GM23338 (cell line): ENCODE measurements at regions not wholly inside any gene's neighbourhood (a gene's known extent, or its start where the extent isn't known, plus 50 kb on each side); places are given as distances from the start of the nearest gene placed in this dataset.

ENCODE experiments used
- ATAC-seq: fragments of 200-7000 bp; cut with Tn5 transposase; 3 replicates; pipeline ENCODE4 v1.9.1; 2020
- DNase-seq: peaks from one replicate; pipeline ENCODE4 v3.0.0-alpha.2; 2015; ENCODE audit warnings: low spot score
- H2AFZ ChIP-seq: fragments of 200-600 bp; sonication (generic); 2 replicates; pipeline ENCODE4 v1.8.0; 2016; ENCODE audit warnings: antibody characterized with exemption, mild to moderate bottlenecking, moderate library complexity
- H3F3A ChIP-seq: fragments of 200-600 bp; sonication (generic); replicated peaks from 2 replicates; pipeline ENCODE4 v1.8.0; 2017; ENCODE audit warnings: antibody characterized with exemption, mixed run types, low read depth
- H3K27ac ChIP-seq: fragments of 200-600 bp; sonication (generic); 2 replicates; pipeline ENCODE4 v1.6.1; 2016; ENCODE audit warnings: low read depth
- H3K27me3 ChIP-seq: fragments of 200-600 bp; sonication (generic); 2 replicates; pipeline ENCODE4 v1.8.0; 2016; ENCODE audit warnings: mild to moderate bottlenecking, mixed run types, moderate library complexity; ENCODE audit not compliant: insufficient read depth
- H3K36me3 ChIP-seq: fragments of 200-600 bp; sonication (generic); 2 replicates; pipeline ENCODE4 v1.8.0; 2016; ENCODE audit warnings: mild to moderate bottlenecking; ENCODE audit not compliant: insufficient read depth
- H3K4me1 ChIP-seq: fragments of 200-600 bp; sonication (generic); 2 replicates; pipeline ENCODE4 v1.8.0; 2016; ENCODE audit warnings: mild to moderate bottlenecking, moderate library complexity; ENCODE audit not compliant: insufficient read depth
- H3K4me2 ChIP-seq: fragments of 200-600 bp; sonication (generic); 2 replicates; pipeline ENCODE4 v1.7.1; 2017; ENCODE audit warnings: mixed run types
- H3K4me3 ChIP-seq: fragments of 200-600 bp; sonication (generic); 2 replicates; pipeline ENCODE4 v1.6.1; 2016; ENCODE audit warnings: mixed run types
- H3K79me2 ChIP-seq: fragments of 200-600 bp; sonication (generic); replicated peaks from 2 replicates; pipeline ENCODE4 v1.8.0; 2017; ENCODE audit warnings: mild to moderate bottlenecking; ENCODE audit not compliant: insufficient read depth
- H3K9me2 ChIP-seq: fragments of 200-600 bp; sonication (generic); 2 replicates; pipeline ENCODE4 v1.8.0; 2017; ENCODE audit not compliant: insufficient read depth
- H4K20me1 ChIP-seq: fragments of 200-600 bp; sonication (generic); replicated peaks from 2 replicates; pipeline ENCODE4 v1.8.0; 2017; ENCODE audit warnings: mild to moderate bottlenecking; ENCODE audit not compliant: insufficient read depth
- H3K27ac Mint-ChIP-seq: 2 replicates; pipeline ENCODE4 v1.8.0; 2020; ENCODE audit warnings: inconsistent platforms, mild to moderate bottlenecking, moderate library complexity, mixed read lengths
- H3K27me3 Mint-ChIP-seq: 3 replicates; pipeline ENCODE4 v1.8.0; 2022; ENCODE audit warnings: low read depth, mild to moderate bottlenecking, moderate library complexity, mixed read lengths, inconsistent platforms; ENCODE audit not compliant: insufficient read depth, poor library complexity
- H3K36me3 Mint-ChIP-seq: 3 replicates; pipeline ENCODE4 v1.8.0; 2021; ENCODE audit warnings: low read depth, mild to moderate bottlenecking, inconsistent platforms, moderate library complexity, mixed read lengths
- H3K4me1 Mint-ChIP-seq: 3 replicates; pipeline ENCODE4 v1.8.0; 2020; ENCODE audit warnings: mild to moderate bottlenecking, inconsistent platforms, mixed read lengths
- H3K4me3 Mint-ChIP-seq: 3 replicates; pipeline ENCODE4 v1.8.0; 2021; ENCODE audit warnings: moderate library complexity, mild to moderate bottlenecking, inconsistent platforms, mixed read lengths
- H3K9me3 Mint-ChIP-seq: 3 replicates; pipeline ENCODE4 v1.8.0; 2020; ENCODE audit warnings: moderate library complexity, mild to moderate bottlenecking, inconsistent platforms, mixed read lengths
- CREB1 ChIP-seq: fragments of 250-450 bp; sonication (Bioruptor Pico); IDR thresholded peaks from 2 replicates; pipeline ENCODE4 v1.5.0; 2020; ENCODE audit warnings: low read depth, mild to moderate bottlenecking, moderate library complexity
- CTCF ChIP-seq, 2 experiments: fragments of 200-600 bp in 1 of 2; sonication (generic) in 1 of 2; conservative IDR thresholded peaks; 2 replicates each; pipeline versions ENCODE4 v1.5.1 to v1.6.1; 2016 to 2017; ENCODE audit warnings: antibody characterized with exemption in 2 of 2, low read depth in 2 of 2, mild to moderate bottlenecking in 2 of 2, moderate library complexity in 1 of 2
- ETS1 ChIP-seq: IDR thresholded peaks from 2 replicates; pipeline ENCODE4 v1.6.1; 2016; ENCODE audit warnings: antibody characterized with exemption
- EZH2phosphoT487 ChIP-seq: fragments of 200-600 bp; sonication (generic); IDR thresholded peaks from one replicate; pipeline ENCODE4 v1.8.1; 2018; ENCODE audit warnings: antibody characterized with exemption; ENCODE audit not compliant: unreplicated experiment
- NANOG ChIP-seq: IDR thresholded peaks from 2 replicates; pipeline ENCODE4 v1.6.1; 2016; ENCODE audit warnings: antibody characterized with exemption, borderline replicate concordance
- POLR2AphosphoS5 ChIP-seq: IDR thresholded peaks from 2 replicates; pipeline ENCODE4 v1.6.1; 2016; ENCODE audit warnings: antibody characterized with exemption, low read depth
- REST ChIP-seq: IDR thresholded peaks from one replicate; pipeline ENCODE4 v1.6.1; 2018; ENCODE audit warnings: antibody characterized with exemption; ENCODE audit not compliant: unreplicated experiment
- STAT1 ChIP-seq: IDR thresholded peaks from one replicate; pipeline ENCODE4 v1.6.1; 2016; ENCODE audit warnings: antibody characterized with exemption; ENCODE audit not compliant: unreplicated experiment
- ZNF114 ChIP-seq: fragments of 250-450 bp; sonication (Bioruptor Pico); IDR thresholded peaks from 2 replicates; pipeline ENCODE4 v1.5.0; 2020; ENCODE audit warnings: mild to moderate bottlenecking, moderate library complexity
- ZNF462 ChIP-seq: fragments of 250-450 bp; sonication (Bioruptor Pico); IDR thresholded peaks from 2 replicates; pipeline ENCODE4 v1.5.0; 2020; ENCODE audit warnings: mild to moderate bottlenecking, moderate library complexity

GRCh38 chr6:48714250-48714649 lies 603.3 kb upstream of the PTCHD4 start (continued):
- no peak for TF ChIP-seq STAT1

- no peaks in the 10 kb centered on the region for H3F3A ChIP-seq
- H3K27me3 Mint-ChIP-seq, result no peaks in the 10 kb centered on the region
- no peaks in the 10 kb centered on the region for H3K9me2 ChIP-seq
- H3K9me3 Mint-ChIP-seq, result no peaks in the 10 kb centered on the region
- H3K4me2 ChIP-seq, result no peak overlapping the region
- H3K27me3 ChIP-seq, result no peaks in the 10 kb centered on the region
- H3K36me3 ChIP-seq, result no peaks in the 10 kb centered on the region
- H3K36me3 Mint-ChIP-seq, result no peaks in the 10 kb centered on the region
- TF ChIP-seq ETS1 (no peak), EZH2phosphoT487 (no peak), CREB1 (CRISPR knock-in tag) (no peak), ZNF114 (no peak), STAT1 (no peak), CTCF (conservative IDR thresholded peaks at IDR 0.05; ENCODE audit: low read depth in 2 of 2) (no peak), ZNF462 (CRISPR knock-in tag) (no peak), POLR2AphosphoS5 (no peak), REST (no peak), NANOG (no peak)
- no peak overlapping the region for H3K27ac Mint-ChIP-seq
- no peak for DNase-seq
- no peak overlapping the region for H3K27ac ChIP-seq
- ATAC-seq, result no peak
- H4K20me1 ChIP-seq, result no peaks in the 10 kb centered on the region
- H3K4me3 ChIP-seq, result no peak overlapping the region
- H2AFZ ChIP-seq, result no peak overlapping the region
- H3K79me2 ChIP-seq, result no peaks in the 10 kb centered on the region
- no peaks in the 10 kb centered on the region for H3K4me1 Mint-ChIP-seq
- H3K4me1 ChIP-seq, result no peaks in the 10 kb centered on the region
- H3K4me3 Mint-ChIP-seq, result no peak overlapping the region
These were observed 602.6 kb upstream of the PTCHD4 start for GRCh38 chr6:48713612-48714011.
